Esophagus muscularis mucosa (tissue), 4 donors: ENCODE measurements at regions not wholly inside any gene's neighbourhood (a gene's known extent, or its start where the extent isn't known, plus 50 kb on each side); places are given as distances from the start of the nearest gene placed in this dataset.

Source experiments
- DNase-seq: peaks from one replicate; pipeline ENCODE4 v3.0.0-alpha.2; 2017; ENCODE audit errors: extremely low spot score
- H3K27ac ChIP-seq, 4 donors: fragments of 200-600 bp; sonication (generic); replicated peaks in 1 of 4; 1 replicate in 3 of 4; 2 replicates in 1 of 4; pipeline ENCODE4 v1.5.1; 2016 to 2019; ENCODE audit warnings: mild to moderate bottlenecking in 1 of 4
- H3K27me3 ChIP-seq, 4 donors: fragments of 200-600 bp; sonication (generic); one replicate each; pipeline versions ENCODE4 v1.5.1 to v1.6.0; 2016 to 2019
- H3K36me3 ChIP-seq, 4 donors: fragments of 200-600 bp; sonication (generic); one replicate each; pipeline ENCODE4 v1.5.1; 2016 to 2019
- H3K4me1 ChIP-seq, 4 donors: fragments of 200-600 bp; sonication (generic); one replicate each; pipeline ENCODE4 v1.5.1; 2016 to 2019
- H3K4me3 ChIP-seq, 4 donors: fragments of 200-600 bp; sonication (generic); 1 replicate in 2 of 4; 2 replicates in 2 of 4; pipeline ENCODE4 v1.5.1; 2016 to 2019; ENCODE audit warnings: mild to moderate bottlenecking in 4 of 4, moderate library complexity in 1 of 4
- H3K9me3 ChIP-seq, 4 donors: fragments of 200-600 bp; sonication (generic); 1 replicate in 3 of 4; 2 replicates in 1 of 4; pipeline ENCODE4 v1.5.1; 2016 to 2019
- EP300 ChIP-seq: sonication (generic); formaldehyde crosslinking; IDR thresholded peaks from one replicate; pipeline ENCODE4 v1.6.1; 2017; ENCODE audit warnings: antibody characterized with exemption
- POLR2A ChIP-seq: fragments of 450-650 bp; IDR thresholded peaks from one replicate; pipeline ENCODE4 v1.6.1; 2017; ENCODE audit warnings: antibody characterized with exemption, moderate library complexity, mild to moderate bottlenecking, low read depth
- POLR2AphosphoS5 ChIP-seq, 2 donors: sonication (generic); formaldehyde crosslinking; IDR thresholded peaks; one replicate each; pipeline ENCODE4 v1.6.1; 2017; ENCODE audit warnings: antibody characterized with exemption in 2 of 2
- WGBS: methylation state at CpG from one replicate; pipeline ENCODE4 v1.1.5; 2018; 5-methylcytosine and 5-hydroxymethylcytosine counted together
- intact Hi-C: fragments of 100-400 bp; cut with DNase I; formaldehyde crosslinking; loops from one replicate; pipeline ENCODE4 v1.15.1; 2023
- TF ChIP-seq, protein P1 (sequence below), 3 experiments: fragments of 200-600 bp in 2 of 3; fragments of 450-650 bp in 1 of 3; sonication (generic) in 2 of 3; IDR thresholded peaks; one replicate each; pipeline ENCODE4 v1.5.1; 2017 to 2019; ENCODE audit warnings: antibody characterized with exemption in 3 of 3, mild to moderate bottlenecking in 2 of 3, moderate library complexity in 1 of 3

GRCh38 chr3:18238332-18238731 lies 186.8 kb downstream of the SATB1 start:
- 77% methylated on average over 2 of the region's 2 CpGs for WGBS
- no peaks in the 10 kb centered on the region for H3K9me3 ChIP-seq
- H3K36me3 ChIP-seq, result no peaks in the 10 kb centered on the region
- H3K27ac ChIP-seq, result no peak overlapping the region
- intact Hi-C loops, result no loop called here
- no peaks in the 10 kb centered on the region for H3K4me1 ChIP-seq
- no peak for TF ChIP-seq EP300
- no peak for TF ChIP-seq POLR2AphosphoS5 (IDR thresholded peaks at IDR 0.05)
- TF ChIP-seq POLR2A, result no peak
- TF ChIP-seq, protein P1, sequence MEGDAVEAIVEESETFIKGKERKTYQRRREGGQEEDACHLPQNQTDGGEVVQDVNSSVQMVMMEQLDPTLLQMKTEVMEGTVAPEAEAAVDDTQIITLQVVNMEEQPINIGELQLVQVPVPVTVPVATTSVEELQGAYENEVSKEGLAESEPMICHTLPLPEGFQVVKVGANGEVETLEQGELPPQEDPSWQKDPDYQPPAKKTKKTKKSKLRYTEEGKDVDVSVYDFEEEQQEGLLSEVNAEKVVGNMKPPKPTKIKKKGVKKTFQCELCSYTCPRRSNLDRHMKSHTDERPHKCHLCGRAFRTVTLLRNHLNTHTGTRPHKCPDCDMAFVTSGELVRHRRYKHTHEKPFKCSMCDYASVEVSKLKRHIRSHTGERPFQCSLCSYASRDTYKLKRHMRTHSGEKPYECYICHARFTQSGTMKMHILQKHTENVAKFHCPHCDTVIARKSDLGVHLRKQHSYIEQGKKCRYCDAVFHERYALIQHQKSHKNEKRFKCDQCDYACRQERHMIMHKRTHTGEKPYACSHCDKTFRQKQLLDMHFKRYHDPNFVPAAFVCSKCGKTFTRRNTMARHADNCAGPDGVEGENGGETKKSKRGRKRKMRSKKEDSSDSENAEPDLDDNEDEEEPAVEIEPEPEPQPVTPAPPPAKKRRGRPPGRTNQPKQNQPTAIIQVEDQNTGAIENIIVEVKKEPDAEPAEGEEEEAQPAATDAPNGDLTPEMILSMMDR (IDR thresholded peaks at IDR 0.05), result no peak
- H3K27me3 ChIP-seq, result no peaks in the 10 kb centered on the region
- H3K4me3 ChIP-seq, result no peak overlapping the region
- DNase-seq, result no peak

DNA sequence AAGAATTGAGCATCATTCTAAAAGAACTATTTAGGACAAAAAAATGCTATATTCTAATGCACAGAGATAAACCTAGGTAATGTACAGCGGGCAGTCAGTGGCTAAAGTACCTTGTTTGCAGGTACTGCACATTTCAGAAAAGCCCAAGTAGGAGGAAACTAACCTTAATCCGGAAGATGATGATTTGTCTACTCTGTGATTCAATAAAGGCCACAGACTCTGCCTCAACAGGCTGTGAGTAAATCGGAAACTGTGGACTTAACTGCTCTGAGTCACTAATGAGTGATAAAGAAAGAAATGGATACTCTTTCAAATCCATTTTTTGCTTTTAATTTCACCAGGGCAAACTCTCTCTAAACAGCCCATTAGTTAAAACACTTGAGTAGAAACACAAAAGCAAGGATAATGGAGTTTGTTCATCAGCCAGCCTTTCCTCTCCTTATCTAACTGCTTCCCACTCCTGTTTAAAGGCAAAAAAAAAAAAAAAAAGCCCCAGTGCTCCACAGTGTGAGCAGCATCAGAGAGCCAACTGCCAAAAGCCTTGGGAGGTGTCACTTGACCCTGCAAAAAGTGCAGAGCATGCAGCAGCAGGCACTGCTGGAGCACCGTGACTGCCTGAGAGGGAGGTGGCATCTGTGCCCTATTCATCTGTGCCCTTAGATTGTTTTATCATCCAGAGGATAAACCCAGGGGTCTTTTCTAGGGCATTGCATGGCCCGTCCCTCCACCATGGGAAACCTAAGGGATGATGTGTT lies 187.7 kb downstream of the SATB1 start:
- no peak for TF ChIP-seq EP300
- no peak for TF ChIP-seq POLR2AphosphoS5 (IDR thresholded peaks at IDR 0.05)
- TF ChIP-seq POLR2A, result no peak
- TF ChIP-seq, protein P1 (IDR thresholded peaks at IDR 0.05), result no peak
- Histone ChIP-seq H3K27ac (no peak overlapping the region), H3K9me3 (no peaks in the 10 kb centered on the region), H3K27me3 (no peaks in the 10 kb centered on the region), H3K4me1 (no peaks in the 10 kb centered on the region), H3K4me3 (no peak overlapping the region), H3K36me3 (no peaks in the 10 kb centered on the region)
- intact Hi-C loops, result no loop called here
- WGBS, result 80% methylated on average over 5 of the region's 5 CpGs
- no peak for DNase-seq

GRCh38 chr3:18236726-18237125 lies 188.4 kb downstream of the SATB1 start:
- Histone ChIP-seq H3K4me1 (no peaks in the 10 kb centered on the region), H3K27ac (no peak overlapping the region), H3K36me3 (no peaks in the 10 kb centered on the region), H3K4me3 (no peak overlapping the region), H3K9me3 (no peaks in the 10 kb centered on the region), H3K27me3 (no peaks in the 10 kb centered on the region)
- WGBS, result 97% methylated on average over 2 of the region's 2 CpGs
- TF ChIP-seq, protein P1 (IDR thresholded peaks at IDR 0.05), result no peak
- TF ChIP-seq EP300 (no peak), POLR2A (no peak), POLR2AphosphoS5 (IDR thresholded peaks at IDR 0.05) (no peak)
- intact Hi-C loops, result no loop called here
- DNase-seq, result no peak

GRCh38 chr3:18234717-18235335 lies 190.3 kb downstream of the SATB1 start:
- intact Hi-C loops, result no loop called here

DNA sequence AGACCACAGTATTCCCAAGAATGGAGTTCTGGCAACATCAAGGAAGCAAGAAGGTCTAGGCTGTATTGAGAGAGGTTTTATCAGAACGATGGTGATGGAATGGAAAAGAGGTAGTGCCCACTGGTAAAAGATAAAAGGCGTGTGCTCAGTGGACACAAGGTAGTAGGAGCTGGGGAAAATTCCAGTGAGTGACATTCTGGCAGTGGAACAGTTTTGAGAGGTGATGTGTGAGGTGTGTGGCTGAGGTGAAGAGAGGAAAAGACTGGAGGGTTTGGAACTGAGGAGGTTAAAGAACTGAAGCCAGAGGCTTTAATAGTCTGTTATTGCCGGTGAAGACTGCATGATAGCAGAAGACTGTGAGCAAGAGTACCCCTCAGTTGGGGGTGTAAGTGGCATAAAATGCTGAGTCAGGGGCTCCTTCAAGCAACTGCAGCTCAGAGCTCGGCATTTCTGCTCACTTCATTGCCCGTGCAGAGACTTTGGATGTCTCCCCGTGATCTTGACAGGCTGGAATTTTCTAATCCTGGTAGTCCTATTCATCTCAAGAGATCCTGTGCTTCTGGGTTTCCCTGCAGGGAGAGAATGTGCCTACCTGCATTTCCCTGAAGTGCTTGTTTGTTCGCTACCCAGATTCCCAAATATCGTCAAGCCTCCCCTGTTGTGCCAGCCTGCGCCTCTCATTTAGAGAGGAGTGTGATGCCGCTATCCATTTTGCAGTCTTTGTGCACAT lies 191.0 kb downstream of the SATB1 start:
- no peaks in the 10 kb centered on the region for H3K36me3 ChIP-seq
- no peak overlapping the region for H3K4me3 ChIP-seq
- 70% methylated on average over 10 of the region's 10 CpGs for WGBS
- H3K27me3 ChIP-seq, result no peaks in the 10 kb centered on the region
- no peak overlapping the region for H3K27ac ChIP-seq
- H3K4me1 ChIP-seq, result no peaks in the 10 kb centered on the region
- intact Hi-C loops, result no loop called here
- DNase-seq, result no peak
- H3K9me3 ChIP-seq, result no peaks in the 10 kb centered on the region
- TF ChIP-seq POLR2AphosphoS5 (IDR thresholded peaks at IDR 0.05), result no peak
- no peak for TF ChIP-seq POLR2A
- TF ChIP-seq, protein P1 (IDR thresholded peaks at IDR 0.05), result no peak
- no peak for TF ChIP-seq EP300

More at GRCh38 chr3:18234717-18235335, 190.3 kb downstream of the SATB1 start:
- Histone ChIP-seq H3K9me3 (no peaks in the 10 kb centered on the region), H3K27me3 (no peaks in the 10 kb centered on the region), H3K4me3 (no peak overlapping the region), H3K4me1 (no peaks in the 10 kb centered on the region), H3K27ac (no peak overlapping the region), H3K36me3 (no peaks in the 10 kb centered on the region)
- WGBS, result 76% methylated on average over 4 of the region's 4 CpGs
- no peak for DNase-seq
- TF ChIP-seq EP300, result no peak
- no peak for TF ChIP-seq POLR2AphosphoS5 (IDR thresholded peaks at IDR 0.05)
